Ishikawa (cell line): ENCODE measurements at regions not wholly inside any gene's neighbourhood (a gene's known extent, or its start where the extent isn't known, plus 50 kb on each side); places are given as distances from the start of the nearest gene placed in this dataset.

Experiments
- EP300 ChIP-seq: IDR thresholded peaks from 2 replicates; pipeline ENCODE4 v1.6.1; 2012; ENCODE audit warnings: borderline replicate concordance
- FOXM1 ChIP-seq: IDR thresholded peaks from 2 replicates; pipeline ENCODE4 v1.6.1; 2012; ENCODE audit warnings: low read depth, borderline replicate concordance
- TAF1 ChIP-seq: IDR thresholded peaks from 2 replicates; pipeline ENCODE4 v1.6.1; 2012; ENCODE audit warnings: low read depth, mild to moderate bottlenecking
- YY1 ChIP-seq: IDR thresholded peaks from 2 replicates; pipeline ENCODE4 v1.6.1; 2012; ENCODE audit warnings: low read depth
- TF ChIP-seq, protein P1 (sequence below): IDR thresholded peaks from 2 replicates; pipeline ENCODE4 v1.6.1; 2012; ENCODE audit warnings: low read depth, mild to moderate bottlenecking
- TF ChIP-seq, protein P2 (sequence below): IDR thresholded peaks from 2 replicates; pipeline ENCODE4 v1.6.1; 2012

DNA sequence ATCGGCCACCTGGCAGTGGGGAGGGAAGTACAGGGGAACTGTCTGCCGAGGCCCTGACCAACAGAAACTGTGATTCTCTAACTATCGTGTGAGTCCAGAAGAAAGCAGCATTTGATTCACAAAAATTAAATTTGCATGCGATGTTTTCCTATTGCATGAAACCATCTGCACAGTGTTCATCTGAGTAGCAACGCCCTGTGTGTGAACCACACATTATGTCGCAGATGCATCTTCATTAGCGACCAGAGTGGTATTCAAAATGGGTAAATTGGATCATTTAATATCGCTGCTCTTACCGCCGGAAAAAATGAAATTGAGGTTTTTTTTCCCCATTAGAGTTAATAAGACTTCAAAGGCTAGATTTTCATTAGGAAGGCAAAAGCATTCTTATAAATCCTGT lies 260.6 kb downstream of the ABCC12 start:
- TF ChIP-seq TAF1 (no peak), FOXM1 (no peak), EP300 (no peak), YY1 (no peak)
- TF ChIP-seq, protein P1, sequence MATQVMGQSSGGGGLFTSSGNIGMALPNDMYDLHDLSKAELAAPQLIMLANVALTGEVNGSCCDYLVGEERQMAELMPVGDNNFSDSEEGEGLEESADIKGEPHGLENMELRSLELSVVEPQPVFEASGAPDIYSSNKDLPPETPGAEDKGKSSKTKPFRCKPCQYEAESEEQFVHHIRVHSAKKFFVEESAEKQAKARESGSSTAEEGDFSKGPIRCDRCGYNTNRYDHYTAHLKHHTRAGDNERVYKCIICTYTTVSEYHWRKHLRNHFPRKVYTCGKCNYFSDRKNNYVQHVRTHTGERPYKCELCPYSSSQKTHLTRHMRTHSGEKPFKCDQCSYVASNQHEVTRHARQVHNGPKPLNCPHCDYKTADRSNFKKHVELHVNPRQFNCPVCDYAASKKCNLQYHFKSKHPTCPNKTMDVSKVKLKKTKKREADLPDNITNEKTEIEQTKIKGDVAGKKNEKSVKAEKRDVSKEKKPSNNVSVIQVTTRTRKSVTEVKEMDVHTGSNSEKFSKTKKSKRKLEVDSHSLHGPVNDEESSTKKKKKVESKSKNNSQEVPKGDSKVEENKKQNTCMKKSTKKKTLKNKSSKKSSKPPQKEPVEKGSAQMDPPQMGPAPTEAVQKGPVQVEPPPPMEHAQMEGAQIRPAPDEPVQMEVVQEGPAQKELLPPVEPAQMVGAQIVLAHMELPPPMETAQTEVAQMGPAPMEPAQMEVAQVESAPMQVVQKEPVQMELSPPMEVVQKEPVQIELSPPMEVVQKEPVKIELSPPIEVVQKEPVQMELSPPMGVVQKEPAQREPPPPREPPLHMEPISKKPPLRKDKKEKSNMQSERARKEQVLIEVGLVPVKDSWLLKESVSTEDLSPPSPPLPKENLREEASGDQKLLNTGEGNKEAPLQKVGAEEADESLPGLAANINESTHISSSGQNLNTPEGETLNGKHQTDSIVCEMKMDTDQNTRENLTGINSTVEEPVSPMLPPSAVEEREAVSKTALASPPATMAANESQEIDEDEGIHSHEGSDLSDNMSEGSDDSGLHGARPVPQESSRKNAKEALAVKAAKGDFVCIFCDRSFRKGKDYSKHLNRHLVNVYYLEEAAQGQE: no peak
- TF ChIP-seq, protein P2, sequence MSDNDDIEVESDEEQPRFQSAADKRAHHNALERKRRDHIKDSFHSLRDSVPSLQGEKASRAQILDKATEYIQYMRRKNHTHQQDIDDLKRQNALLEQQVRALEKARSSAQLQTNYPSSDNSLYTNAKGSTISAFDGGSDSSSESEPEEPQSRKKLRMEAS: no peak
